ENCODE measurements at regions not wholly inside any gene's neighbourhood (a gene's known extent, or its start where the extent isn't known, plus 50 kb on each side); places are given as distances from the start of the nearest gene placed in this dataset.

- peak; percentile 64 for DNase-seq
- in situ Hi-C loops (cut with HindIII; ENCODE audit: low pct_ligation_motif_present, low pct_unique_long_range_greater_than_20kb, low sequenced_read_pairs): loop anchor here (25.0 kb wide), 1 partner anchor 688 kb away; no protein-coding TSS in a partner anchor
Measured at GRCh38 chr2:207474863-207475485, 54.8 kb upstream of the CREB1 start.

- peak; percentile 20 for DNase-seq
- in situ Hi-C loops (cut with HindIII; ENCODE audit: low pct_ligation_motif_present, low pct_unique_long_range_greater_than_20kb, low sequenced_read_pairs): loop anchor here (25.0 kb wide), 1 partner anchor 688 kb away; no protein-coding TSS in a partner anchor
Measured at GRCh38 chr2:207475546-207475945, 54.2 kb upstream of the CREB1 start.

GRCh38 chr2:207477896-207478295 is 51.9 kb upstream of the CREB1 start:
- in situ Hi-C loops (cut with HindIII; ENCODE audit: low pct_ligation_motif_present, low pct_unique_long_range_greater_than_20kb, low sequenced_read_pairs): loop anchor here (25.0 kb wide), 1 partner anchor 691 kb away; no protein-coding TSS in a partner anchor
- DNase-seq: no peak

- in situ Hi-C loops (cut with HindIII; ENCODE audit: low pct_ligation_motif_present, low pct_unique_long_range_greater_than_20kb, low sequenced_read_pairs): loop anchor here (25.0 kb wide), 1 partner anchor 691 kb away; no protein-coding TSS in a partner anchor
- DNase-seq: no peak
Measured at GRCh38 chr2:207478572-207478971, 51.2 kb upstream of the CREB1 start.

GRCh38 chr2:207479198-207479785 is 50.5 kb upstream of the CREB1 start:
- in situ Hi-C loops (cut with HindIII; ENCODE audit: low pct_ligation_motif_present, low pct_unique_long_range_greater_than_20kb, low sequenced_read_pairs): loop anchor here (25.0 kb wide), 1 partner anchor 692 kb away; no protein-coding TSS in a partner anchor
- DNase-seq: no peak

All from ACHN (cell line).